Liver (tissue), 7 donors: ENCODE measurements at regions not wholly inside any gene's neighbourhood (a gene's known extent, or its start where the extent isn't known, plus 50 kb on each side); places are given as distances from the start of the nearest gene placed in this dataset.

Source experiments
- DNase-seq: peaks from one replicate; pipeline ENCODE4 v3.0.0-alpha.2; 2017; ENCODE audit warnings: low spot score
- H3K27ac ChIP-seq, 2 donors: one replicate each; pipeline ENCODE4 v1.7.0; 2013; ENCODE audit warnings: inconsistent platforms in 2 of 2, low read length in 2 of 2, control low read depth in 1 of 2, low read depth in 1 of 2, mild to moderate bottlenecking in 1 of 2
- H3K27me3 ChIP-seq, 4 donors: one replicate each; pipeline versions ENCODE4 v1.6.1 to v1.7.0; 2013; ENCODE audit warnings: low read length in 3 of 4, inconsistent platforms in 1 of 4, mild to moderate bottlenecking in 1 of 4, moderate library complexity in 1 of 4; ENCODE audit not compliant: control insufficient read depth in 4 of 4, insufficient read depth in 4 of 4
- H3K36me3 ChIP-seq, 4 donors: one replicate each; pipeline versions ENCODE4 v1.6.1 to v1.7.0; 2013; ENCODE audit warnings: low read length in 3 of 4, mild to moderate bottlenecking in 3 of 4, low read depth in 1 of 4, moderate library complexity in 1 of 4; ENCODE audit not compliant: control insufficient read depth in 4 of 4, insufficient read depth in 3 of 4
- H3K4me1 ChIP-seq, 4 donors: one replicate each; pipeline versions ENCODE4 v1.6.1 to v1.7.0; 2013; ENCODE audit warnings: low read length in 3 of 4, mild to moderate bottlenecking in 3 of 4, moderate library complexity in 1 of 4; ENCODE audit not compliant: control insufficient read depth in 4 of 4, insufficient read depth in 4 of 4
- H3K4me3 ChIP-seq, 3 donors: one replicate each; pipeline versions ENCODE4 v1.6.1 to v1.7.0; 2013; ENCODE audit warnings: low read length in 3 of 3, control low read depth in 1 of 3, low read depth in 1 of 3, mild to moderate bottlenecking in 1 of 3
- H3K9ac ChIP-seq, 2 donors: one replicate each; pipeline ENCODE4 v1.7.0; 2013; ENCODE audit warnings: low read length in 2 of 2, mild to moderate bottlenecking in 2 of 2, moderate library complexity in 2 of 2, control low read depth in 1 of 2, low read depth in 1 of 2
- H3K9me3 ChIP-seq, 4 donors: one replicate each; pipeline versions ENCODE4 v1.6.1 to v1.7.0; 2013; ENCODE audit warnings: low read length in 3 of 4; ENCODE audit not compliant: control insufficient read depth in 4 of 4
- ATF3 ChIP-seq: IDR thresholded peaks from 2 replicates; pipeline ENCODE4 v1.6.1; 2016; ENCODE audit warnings: antibody characterized with exemption
- FOXA1 ChIP-seq: IDR thresholded peaks from 2 replicates; pipeline ENCODE4 v1.6.1; 2016; ENCODE audit warnings: antibody characterized with exemption
- FOXA2 ChIP-seq: IDR thresholded peaks from 2 replicates; pipeline ENCODE4 v1.6.1; 2016; ENCODE audit warnings: antibody characterized with exemption
- GABPA ChIP-seq, 2 donors: IDR thresholded peaks in 1 of 2; conservative IDR thresholded peaks in 1 of 2; 2 replicates each; pipeline ENCODE4 v1.6.1; 2016; ENCODE audit warnings: antibody characterized with exemption in 2 of 2, mild to moderate bottlenecking in 1 of 2, moderate library complexity in 1 of 2
- HNF4A ChIP-seq, 2 donors: conservative IDR thresholded peaks; 2 replicates each; pipeline ENCODE4 v1.6.1; 2016; ENCODE audit warnings: antibody characterized with exemption in 2 of 2, mild to moderate bottlenecking in 2 of 2
- HNF4G ChIP-seq: IDR thresholded peaks from 2 replicates; pipeline ENCODE4 v1.6.1; 2016; ENCODE audit warnings: antibody characterized with exemption
- NR2F2 ChIP-seq: IDR thresholded peaks from 2 replicates; pipeline ENCODE4 v1.6.1; 2016; ENCODE audit warnings: antibody characterized with exemption
- RAD21 ChIP-seq, 2 donors: IDR thresholded peaks; 2 replicates each; pipeline ENCODE4 v1.6.1; 2016; ENCODE audit warnings: antibody characterized with exemption in 2 of 2, mild to moderate bottlenecking in 2 of 2
- REST ChIP-seq: IDR thresholded peaks from 2 replicates; pipeline ENCODE4 v1.6.1; 2016; ENCODE audit warnings: antibody characterized with exemption, mild to moderate bottlenecking
- RXRA ChIP-seq, 2 donors: IDR thresholded peaks; 2 replicates each; pipeline ENCODE4 v1.6.1; 2017 to 2018; ENCODE audit warnings: antibody characterized with exemption in 2 of 2, mild to moderate bottlenecking in 1 of 2
- TAF1 ChIP-seq: conservative IDR thresholded peaks from 2 replicates; pipeline ENCODE4 v1.6.1; 2016; ENCODE audit warnings: antibody characterized with exemption, mild to moderate bottlenecking
- YY1 ChIP-seq: IDR thresholded peaks from 2 replicates; pipeline ENCODE4 v1.6.1; 2016; ENCODE audit warnings: antibody characterized with exemption, mild to moderate bottlenecking
- WGBS: extraction: QIAGEN DNeasy Blood & Tissue Kit; methylation state at CpG from one replicate; pipeline ENCODE4 v1.1.7; 2013; 5-methylcytosine and 5-hydroxymethylcytosine counted together
- TF ChIP-seq, protein P1 (sequence below): IDR thresholded peaks from 2 replicates; pipeline ENCODE4 v1.6.1; 2016; ENCODE audit warnings: antibody characterized with exemption
- TF ChIP-seq, protein P2 (sequence below): IDR thresholded peaks from 2 replicates; pipeline ENCODE4 v1.6.1; 2016; ENCODE audit warnings: antibody characterized with exemption
- donor health status: healthy.
- donor health status: healthy.
- donor health status: healthy.
- donor health status: healthy.

DNA sequence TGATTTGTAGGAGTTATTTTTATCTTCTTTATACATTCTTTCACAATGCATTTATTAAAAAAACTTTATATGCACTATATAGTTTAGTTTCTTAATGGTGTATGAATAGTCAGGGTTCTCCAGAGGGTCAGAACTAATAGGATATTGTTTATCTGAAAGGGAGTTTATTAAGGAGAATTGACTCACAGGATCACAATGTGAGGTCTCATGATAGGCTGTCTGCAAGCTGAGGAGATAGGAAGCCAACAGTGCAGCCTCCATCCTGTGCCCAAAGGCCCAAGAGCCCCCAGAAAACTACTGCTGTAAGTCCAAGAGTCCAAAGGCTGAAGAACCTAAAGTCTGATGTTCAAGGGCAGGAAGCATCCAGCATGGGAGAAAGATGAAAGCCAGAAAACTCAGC, 192.8 kb upstream of the AHR start:
- TF ChIP-seq RAD21 (IDR thresholded peaks at IDR 0.05) (no peak), HNF4A (conservative IDR thresholded peaks at IDR 0.05) (peak in 1 of 2 donors; percentile 9), FOXA1 (no peak)
- Histone ChIP-seq H3K4me3 (no peak overlapping the region), H3K9me3 (peaks cover 0 to 7% (median 7%) of the 10 kb centered on the region in 4 donors), H3K9ac (no peak overlapping the region), H3K36me3 (peaks cover 0 to 2% (median 0%) of the 10 kb centered on the region in 4 donors), H3K27ac (no peak overlapping the region), H3K4me1 (peaks cover 0 to 1% (median 0%) of the 10 kb centered on the region in 4 donors), H3K27me3 (no peaks in the 10 kb centered on the region)
- no peak for DNase-seq

DNA sequence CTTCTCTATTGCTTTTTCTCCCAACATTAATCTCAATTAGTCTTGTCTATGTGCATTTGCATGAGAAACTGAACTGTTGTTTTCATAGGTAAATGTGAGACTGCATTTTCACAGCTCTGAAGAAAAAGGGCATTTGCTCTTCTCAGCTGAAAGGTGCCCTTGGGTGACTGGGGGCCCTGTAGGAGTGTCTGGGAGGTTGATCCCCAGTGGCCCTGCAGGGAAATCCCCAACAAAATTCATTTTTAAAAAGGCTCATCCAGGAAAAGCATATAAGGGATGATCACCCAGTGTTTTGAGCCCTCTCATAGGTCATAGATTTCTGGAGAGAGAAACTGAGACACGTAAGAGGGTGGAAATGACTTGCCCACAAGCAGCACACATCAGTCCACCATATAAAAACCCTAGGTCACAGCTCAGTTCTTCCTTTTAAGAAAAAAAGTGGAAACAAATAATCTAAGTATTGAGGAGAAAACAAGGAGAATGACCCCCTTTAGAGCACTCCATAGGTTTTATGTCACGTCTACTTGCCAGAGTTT, 190.3 kb upstream of the AHR start:
- DNase-seq = no peak
- Histone ChIP-seq H3K4me1 (no peaks in the 10 kb centered on the region), H3K9ac (no peak overlapping the region), H3K27ac (no peak overlapping the region), H3K9me3 (no peaks in the 10 kb centered on the region), H3K36me3 (no peaks in the 10 kb centered on the region), H3K27me3 (no peaks in the 10 kb centered on the region), H3K4me3 (no peak overlapping the region)
- TF ChIP-seq ATF3 (no peak), TAF1 (no peak), RAD21 (IDR thresholded peaks at IDR 0.05) (no peak), GABPA (IDR thresholded peaks at IDR 0.05 in 1 of 2, conservative IDR thresholded peaks at IDR 0.05 in 1 of 2) (no peak), HNF4G (no peak), FOXA2 (no peak), REST (no peak), YY1 (no peak), RXRA (IDR thresholded peaks at IDR 0.05) (no peak), NR2F2 (no peak)
- TF ChIP-seq, protein P1, sequence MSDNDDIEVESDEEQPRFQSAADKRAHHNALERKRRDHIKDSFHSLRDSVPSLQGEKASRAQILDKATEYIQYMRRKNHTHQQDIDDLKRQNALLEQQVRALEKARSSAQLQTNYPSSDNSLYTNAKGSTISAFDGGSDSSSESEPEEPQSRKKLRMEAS = no peak
- TF ChIP-seq, protein P2, sequence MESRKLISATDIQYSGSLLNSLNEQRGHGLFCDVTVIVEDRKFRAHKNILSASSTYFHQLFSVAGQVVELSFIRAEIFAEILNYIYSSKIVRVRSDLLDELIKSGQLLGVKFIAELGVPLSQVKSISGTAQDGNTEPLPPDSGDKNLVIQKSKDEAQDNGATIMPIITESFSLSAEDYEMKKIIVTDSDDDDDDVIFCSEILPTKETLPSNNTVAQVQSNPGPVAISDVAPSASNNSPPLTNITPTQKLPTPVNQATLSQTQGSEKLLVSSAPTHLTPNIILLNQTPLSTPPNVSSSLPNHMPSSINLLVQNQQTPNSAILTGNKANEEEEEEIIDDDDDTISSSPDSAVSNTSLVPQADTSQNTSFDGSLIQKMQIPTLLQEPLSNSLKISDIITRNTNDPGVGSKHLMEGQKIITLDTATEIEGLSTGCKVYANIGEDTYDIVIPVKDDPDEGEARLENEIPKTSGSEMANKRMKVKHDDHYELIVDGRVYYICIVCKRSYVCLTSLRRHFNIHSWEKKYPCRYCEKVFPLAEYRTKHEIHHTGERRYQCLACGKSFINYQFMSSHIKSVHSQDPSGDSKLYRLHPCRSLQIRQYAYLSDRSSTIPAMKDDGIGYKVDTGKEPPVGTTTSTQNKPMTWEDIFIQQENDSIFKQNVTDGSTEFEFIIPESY = no peak
- 95% methylated on average over 2 of the region's 2 CpGs for WGBS
